Mesodermal cell (in vitro differentiated cells): ENCODE measurements at regions not wholly inside any gene's neighbourhood (a gene's known extent, or its start where the extent isn't known, plus 50 kb on each side); places are given as distances from the start of the nearest gene placed in this dataset.

Experiments
- H3K27ac ChIP-seq: 2 replicates; pipeline ENCODE4 v1.7.0; 2013; ENCODE audit warnings: mild to moderate bottlenecking, low read depth, low read length, moderate library complexity; ENCODE audit not compliant: severe bottlenecking
- H3K36me3 ChIP-seq: 2 replicates; pipeline ENCODE4 v1.7.1; 2013; ENCODE audit warnings: mild to moderate bottlenecking, low read length, moderate library complexity; ENCODE audit not compliant: control insufficient read depth, insufficient read depth
- H3K4me1 ChIP-seq: one replicate; pipeline ENCODE4 v1.7.1; 2013; ENCODE audit warnings: mild to moderate bottlenecking, low read length; ENCODE audit not compliant: insufficient read depth, control insufficient read depth, poor library complexity, severe bottlenecking
- H3K4me3 ChIP-seq: 2 replicates; pipeline ENCODE4 v1.7.0; 2013; ENCODE audit warnings: low read length, control low read depth, mild to moderate bottlenecking; ENCODE audit not compliant: insufficient read depth, poor library complexity, severe bottlenecking; ENCODE audit errors: extremely low read depth
- H3K9me3 ChIP-seq: 2 replicates; pipeline ENCODE4 v1.7.1; 2013; ENCODE audit warnings: mild to moderate bottlenecking, low read length, moderate library complexity; ENCODE audit not compliant: control insufficient read depth
- WGBS, 2 experiments: methylation state at CpG; one replicate each; pipeline ENCODE4 v1.1.5; 2013; ENCODE audit warnings: missing lambda C conversion rate in 2 of 2; ENCODE audit not compliant: insufficient coverage in 2 of 2; 5-methylcytosine and 5-hydroxymethylcytosine counted together

GRCh38 chr2:118225666-118226065, 137.4 kb downstream of the INSIG2 start:
- no peaks in the 10 kb centered on the region for H3K4me1 ChIP-seq
- 60 to 69% methylated on average over 2 to 7 of the region's 9 CpGs for WGBS, 2 experiments
- no peak overlapping the region for H3K4me3 ChIP-seq
- no peak overlapping the region for H3K27ac ChIP-seq
- no peaks in the 10 kb centered on the region for H3K9me3 ChIP-seq
- H3K36me3 ChIP-seq = no peaks in the 10 kb centered on the region

DNA sequence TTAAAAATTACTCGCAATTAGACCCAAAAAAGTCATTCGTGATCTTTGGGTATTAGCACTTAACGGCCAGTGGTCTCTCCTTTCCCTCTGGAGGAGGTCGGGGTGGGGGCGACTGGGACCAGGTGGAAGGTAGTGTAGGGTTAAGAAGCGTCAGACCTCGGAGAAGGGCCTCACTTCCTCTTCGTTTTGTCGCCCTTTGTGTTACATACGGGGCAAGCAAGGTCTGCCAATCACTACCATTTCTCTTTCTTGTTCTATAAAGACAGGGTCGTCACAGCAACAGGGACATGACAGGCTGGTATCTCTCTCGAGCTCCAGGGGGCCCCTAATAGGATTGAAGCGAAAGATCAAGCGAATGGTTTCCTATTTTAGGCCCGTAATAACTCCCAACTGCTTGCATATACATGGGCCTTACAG, 136.6 kb downstream of the INSIG2 start:
- Histone ChIP-seq H3K4me3 (peak overlapping the region; percentile 44), H3K4me1 (no peaks in the 10 kb centered on the region), H3K27ac (no peak overlapping the region), H3K9me3 (no peaks in the 10 kb centered on the region), H3K36me3 (no peaks in the 10 kb centered on the region)
- 13% methylated on average over 11 to 13 of the region's 15 CpGs for WGBS, 2 experiments

DNA sequence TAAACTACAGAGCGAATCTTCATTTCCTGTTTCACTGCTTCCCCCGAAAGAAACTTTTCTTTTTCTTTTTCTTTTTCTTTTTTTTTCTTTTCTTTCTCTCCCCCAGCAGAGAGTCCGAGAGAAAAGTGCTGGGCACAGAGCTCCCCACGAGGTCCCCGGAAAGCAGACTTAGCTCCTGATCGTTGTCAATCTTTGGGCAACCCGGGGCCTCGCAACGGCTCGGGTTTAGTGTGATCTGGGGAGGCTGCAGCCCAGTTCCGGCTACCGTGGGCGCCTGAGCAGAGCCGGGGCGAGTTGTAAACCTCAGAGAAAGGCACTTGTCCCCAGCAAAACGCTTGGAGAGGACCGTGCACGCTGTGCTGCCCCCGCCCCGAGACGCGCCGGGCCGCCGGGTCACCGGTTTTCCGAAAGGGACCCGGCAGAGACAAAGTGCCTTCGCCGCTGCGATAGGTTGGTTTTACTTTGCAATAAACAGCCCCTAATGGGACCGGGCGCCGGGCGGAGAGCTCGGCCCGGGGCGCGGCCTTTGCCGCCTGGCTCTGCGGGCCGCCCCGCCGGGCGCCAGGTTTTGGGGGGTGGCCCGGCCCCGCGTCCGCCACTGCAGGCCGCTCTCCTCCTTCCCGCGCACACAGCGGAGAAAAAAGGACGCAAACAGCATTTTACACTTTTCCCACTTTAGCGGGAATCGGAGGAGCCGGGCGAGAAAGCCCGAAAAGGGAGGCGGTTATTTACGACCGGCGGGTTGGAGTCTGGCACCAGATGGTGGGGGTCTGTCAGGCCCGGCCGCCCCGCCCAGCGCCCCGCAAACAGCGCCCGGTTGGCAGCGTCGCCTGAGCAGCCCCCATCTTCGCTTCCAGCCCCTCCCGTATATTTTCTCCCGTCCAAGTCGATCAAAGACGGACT, 136.0 kb downstream of the INSIG2 start:
- H3K27ac ChIP-seq = peak overlapping the region; percentile 43
- no peaks in the 10 kb centered on the region for H3K36me3 ChIP-seq
- no peaks in the 10 kb centered on the region for H3K4me1 ChIP-seq
- peak overlapping the region; percentile 44 for H3K4me3 ChIP-seq
- WGBS, 2 experiments = 2% methylated on average over 60 to 63 of the region's 77 CpGs
- no peaks in the 10 kb centered on the region for H3K9me3 ChIP-seq

- H3K36me3 ChIP-seq = no peaks in the 10 kb centered on the region
- no peaks in the 10 kb centered on the region for H3K4me1 ChIP-seq
- H3K27ac ChIP-seq = no peak overlapping the region
- no peaks in the 10 kb centered on the region for H3K9me3 ChIP-seq
- H3K4me3 ChIP-seq = peak overlapping the region; percentile 44
- 0 to 4% methylated on average over 11 to 13 of the region's 25 CpGs for WGBS, 2 experiments
Observed at GRCh38 chr2:118223511-118223991, 135.3 kb downstream of the INSIG2 start.

DNA sequence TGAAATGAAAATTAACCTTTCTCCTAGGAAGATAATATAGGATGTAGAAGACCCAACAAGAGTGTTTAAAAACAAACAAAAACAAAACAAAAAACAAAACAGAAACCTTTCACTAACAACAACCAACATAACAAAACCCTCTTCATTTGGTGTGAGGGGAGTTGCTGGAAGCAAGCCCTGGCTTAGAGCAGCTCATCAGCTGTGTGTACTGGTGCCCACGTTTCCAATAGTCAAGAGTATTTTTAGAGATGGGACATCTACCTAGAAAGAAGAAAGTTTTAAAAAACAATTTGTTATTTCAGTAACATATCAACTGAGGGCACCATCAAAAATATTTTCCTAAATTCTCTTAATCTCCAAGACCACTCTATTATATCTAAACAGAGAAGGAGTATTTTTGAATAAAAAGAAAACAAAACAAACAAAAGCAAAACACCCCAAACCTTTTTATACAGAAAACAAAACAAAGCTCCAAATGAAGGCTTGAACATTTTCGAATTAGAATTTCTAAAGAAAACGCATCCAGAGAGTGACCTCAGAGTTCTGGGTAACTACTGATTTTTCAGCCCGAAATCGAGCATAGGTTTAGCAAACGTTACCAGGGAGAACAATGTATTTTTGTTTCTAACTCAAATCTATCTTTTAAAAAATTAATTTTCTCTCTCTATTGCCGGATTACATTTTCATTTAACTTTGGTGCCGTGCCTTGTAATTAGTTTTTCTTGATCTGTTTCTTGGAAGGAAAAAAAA, 134.6 kb downstream of the INSIG2 start:
- Histone ChIP-seq H3K9me3 (no peaks in the 10 kb centered on the region), H3K27ac (no peak overlapping the region), H3K4me1 (no peaks in the 10 kb centered on the region), H3K4me3 (peak overlapping the region; percentile 44), H3K36me3 (no peaks in the 10 kb centered on the region)
- 6 to 12% methylated on average over 2 to 4 of the region's 8 CpGs for WGBS, 2 experiments

GRCh38 chr2:118222273-118222594, 134.0 kb downstream of the INSIG2 start:
- Histone ChIP-seq H3K36me3 (no peaks in the 10 kb centered on the region), H3K9me3 (no peaks in the 10 kb centered on the region), H3K4me1 (no peaks in the 10 kb centered on the region), H3K4me3 (no peak overlapping the region), H3K27ac (no peak overlapping the region)

GRCh38 chr2:118221536-118222272, 133.4 kb downstream of the INSIG2 start:
- WGBS, 2 experiments = 52 to 60% methylated on average over 3 to 4 of the region's 10 CpGs
- Histone ChIP-seq H3K9me3 (no peaks in the 10 kb centered on the region), H3K27ac (no peak overlapping the region), H3K36me3 (no peaks in the 10 kb centered on the region), H3K4me1 (no peaks in the 10 kb centered on the region), H3K4me3 (no peak overlapping the region)

GRCh38 chr2:118219611-118220010, 131.3 kb downstream of the INSIG2 start:
- H3K4me1 ChIP-seq = no peaks in the 10 kb centered on the region
- no CpG with 5 or more reads among the region's 1 CpG for WGBS, 2 experiments
- no peak overlapping the region for H3K27ac ChIP-seq
- H3K4me3 ChIP-seq = no peak overlapping the region
- no peaks in the 10 kb centered on the region for H3K9me3 ChIP-seq
- no peaks in the 10 kb centered on the region for H3K36me3 ChIP-seq

DNA sequence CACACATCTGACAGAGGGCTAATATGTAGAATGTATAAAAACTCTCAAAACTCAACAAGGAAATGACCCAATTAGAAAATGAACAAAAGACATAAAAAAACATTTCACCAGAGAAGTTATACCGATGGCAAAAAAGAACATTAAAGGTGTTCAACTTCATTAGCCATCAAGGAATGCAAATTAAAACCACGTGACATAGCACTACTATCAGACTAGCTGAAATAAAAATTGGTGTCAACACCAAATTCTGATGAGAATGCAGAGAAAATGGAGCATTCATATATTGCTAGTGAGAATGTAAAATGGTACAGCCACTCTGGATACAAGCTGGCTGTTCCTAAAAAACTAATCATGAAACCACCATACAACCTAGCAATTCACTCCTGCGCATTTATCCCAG, 128.0 kb downstream of the INSIG2 start:
- Histone ChIP-seq H3K4me1 (no peaks in the 10 kb centered on the region), H3K9me3 (no peaks in the 10 kb centered on the region), H3K4me3 (no peak overlapping the region), H3K27ac (no peak overlapping the region), H3K36me3 (no peaks in the 10 kb centered on the region)
- WGBS, 2 experiments = 75% methylated on average over 2 of the region's 3 CpGs; no CpG with 5 or more reads in 1 of the 2 experiments

DNA sequence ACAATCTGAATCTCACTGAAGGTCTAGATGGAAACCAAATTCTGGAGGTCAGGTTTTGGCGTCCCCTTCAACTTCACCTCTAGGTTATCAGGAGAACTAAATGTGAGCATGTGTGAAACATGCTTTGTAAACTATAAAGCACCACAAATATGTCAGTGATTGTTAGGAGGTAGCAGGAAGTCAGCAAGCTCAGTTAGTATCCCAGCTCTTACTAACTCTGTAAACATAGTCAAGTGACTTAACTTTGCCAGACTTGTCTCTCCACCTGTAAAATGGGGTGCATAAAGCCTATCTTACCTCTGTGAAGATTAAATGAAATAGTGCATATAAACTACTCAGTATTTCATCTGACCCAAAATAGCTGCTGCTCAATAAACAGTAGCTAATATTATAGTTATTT, 121.5 kb downstream of the INSIG2 start:
- WGBS, 2 experiments = 83% methylated on average over 1 of the region's 1 CpG; no CpG with 5 or more reads in 1 of the 2 experiments
- H3K4me1 ChIP-seq = no peaks in the 10 kb centered on the region
- H3K27ac ChIP-seq = no peak overlapping the region
- no peak overlapping the region for H3K4me3 ChIP-seq
- no peaks in the 10 kb centered on the region for H3K36me3 ChIP-seq
- no peaks in the 10 kb centered on the region for H3K9me3 ChIP-seq
